Activated naive CD4-positive, alpha-beta T cell treated with anti-CD3 and anti-CD28 coated beads, Interleukin-2, amount 10 ng/mL, durations not matched to agents 7 days and 5 days (primary cell): ENCODE measurements at regions not wholly inside any gene's neighbourhood (a gene's known extent, or its start where the extent isn't known, plus 50 kb on each side); places are given as distances from the start of the nearest gene placed in this dataset.

Experiments
- CTCF ChIA-PET: fragments of 350-600 bp; sonication (Branson Sonifier 250); formaldehyde crosslinking; loops from one replicate; lab custom pipeline; 2021; ENCODE audit warnings: antibody characterized with exemption; lab: Charles Lee
- DNase-seq: peaks from one replicate; pipeline ENCODE4 v3.0.0-alpha.2; 2020
- H3K27ac Mint-ChIP-seq: one replicate; pipeline ENCODE4 v1.8.0; 2021; ENCODE audit warnings: mild to moderate bottlenecking, moderate library complexity, mixed read lengths
- H3K27me3 Mint-ChIP-seq: one replicate; pipeline ENCODE4 v1.8.0; 2021; ENCODE audit warnings: mild to moderate bottlenecking, mixed read lengths
- H3K36me3 Mint-ChIP-seq: one replicate; pipeline ENCODE4 v1.8.0; 2021; ENCODE audit warnings: mixed read lengths
- H3K4me1 Mint-ChIP-seq: one replicate; pipeline ENCODE4 v1.8.0; 2021; ENCODE audit warnings: mixed read lengths
- H3K4me3 Mint-ChIP-seq: one replicate; pipeline ENCODE4 v1.8.0; 2021; ENCODE audit warnings: mild to moderate bottlenecking, moderate library complexity, mixed read lengths
- H3K9me3 Mint-ChIP-seq: one replicate; pipeline ENCODE4 v1.8.0; 2021; ENCODE audit warnings: mixed read lengths

GRCh38 chr5:164412531-164412930 lies 907.1 kb downstream of the MAT2B start:
- DNase-seq, result no peak
- H3K36me3 Mint-ChIP-seq, result no peaks in the 10 kb centered on the region
- no peaks in the 10 kb centered on the region for H3K27me3 Mint-ChIP-seq
- no peak overlapping the region for H3K4me3 Mint-ChIP-seq
- CTCF ChIA-PET, result no interaction called here
- H3K9me3 Mint-ChIP-seq, result peaks cover 9% of the 10 kb centered on the region
- H3K27ac Mint-ChIP-seq, result no peak overlapping the region
- H3K4me1 Mint-ChIP-seq, result no peaks in the 10 kb centered on the region

- Mint-ChIP-seq H3K4me1 (no peaks in the 10 kb centered on the region), H3K27ac (no peak overlapping the region), H3K9me3 (peaks cover 29% of the 10 kb centered on the region), H3K36me3 (no peaks in the 10 kb centered on the region), H3K4me3 (no peak overlapping the region), H3K27me3 (no peaks in the 10 kb centered on the region)
- CTCF ChIA-PET, result no interaction called here
- no peak for DNase-seq
Observed at GRCh38 chr5:164420161-164420560, 914.7 kb downstream of the MAT2B start.

- Mint-ChIP-seq H3K9me3 (peaks cover 26% of the 10 kb centered on the region), H3K4me3 (no peak overlapping the region), H3K4me1 (no peaks in the 10 kb centered on the region), H3K36me3 (no peaks in the 10 kb centered on the region), H3K27ac (no peak overlapping the region), H3K27me3 (no peaks in the 10 kb centered on the region)
- DNase-seq, result no peak
- CTCF ChIA-PET, result no interaction called here
Observed at GRCh38 chr5:164422400-164422799, 917.0 kb downstream of the MAT2B start.

DNA sequence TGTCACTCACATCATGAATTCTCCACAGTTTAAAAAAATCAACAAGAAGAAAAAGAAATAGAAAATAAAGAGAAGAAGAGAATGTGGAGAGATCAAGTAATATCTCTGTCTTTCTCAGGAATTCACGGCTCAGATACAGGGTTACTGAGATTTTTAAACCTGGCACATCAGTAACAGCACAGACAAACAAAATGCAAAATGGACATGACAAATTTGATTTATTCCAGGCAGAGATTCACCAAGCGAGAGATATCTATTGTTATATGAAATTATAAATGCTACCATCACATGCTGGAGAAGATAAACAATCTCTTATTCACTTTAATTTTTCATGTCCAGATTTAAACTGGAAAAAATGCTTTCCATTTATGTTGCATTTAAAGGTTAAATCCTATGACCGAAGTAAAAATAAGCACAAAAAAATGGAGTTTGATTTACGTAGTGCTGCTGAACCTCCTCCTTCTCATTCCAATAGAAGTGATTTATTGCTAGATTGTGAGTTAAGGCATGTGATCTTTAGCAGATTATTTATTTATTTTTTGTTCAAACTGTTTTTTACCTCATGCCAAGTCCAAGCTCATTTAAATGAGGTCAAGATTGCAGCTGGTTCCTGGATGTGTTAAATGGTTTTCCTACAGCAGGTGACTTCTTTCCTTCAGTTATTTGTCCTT lies 926.4 kb downstream of the MAT2B start:
- Mint-ChIP-seq H3K9me3 (peaks cover 2% of the 10 kb centered on the region), H3K36me3 (no peaks in the 10 kb centered on the region), H3K27ac (no peak overlapping the region), H3K4me1 (no peaks in the 10 kb centered on the region), H3K4me3 (no peak overlapping the region), H3K27me3 (no peaks in the 10 kb centered on the region)
- no peak for DNase-seq
- CTCF ChIA-PET, result no interaction called here

DNA sequence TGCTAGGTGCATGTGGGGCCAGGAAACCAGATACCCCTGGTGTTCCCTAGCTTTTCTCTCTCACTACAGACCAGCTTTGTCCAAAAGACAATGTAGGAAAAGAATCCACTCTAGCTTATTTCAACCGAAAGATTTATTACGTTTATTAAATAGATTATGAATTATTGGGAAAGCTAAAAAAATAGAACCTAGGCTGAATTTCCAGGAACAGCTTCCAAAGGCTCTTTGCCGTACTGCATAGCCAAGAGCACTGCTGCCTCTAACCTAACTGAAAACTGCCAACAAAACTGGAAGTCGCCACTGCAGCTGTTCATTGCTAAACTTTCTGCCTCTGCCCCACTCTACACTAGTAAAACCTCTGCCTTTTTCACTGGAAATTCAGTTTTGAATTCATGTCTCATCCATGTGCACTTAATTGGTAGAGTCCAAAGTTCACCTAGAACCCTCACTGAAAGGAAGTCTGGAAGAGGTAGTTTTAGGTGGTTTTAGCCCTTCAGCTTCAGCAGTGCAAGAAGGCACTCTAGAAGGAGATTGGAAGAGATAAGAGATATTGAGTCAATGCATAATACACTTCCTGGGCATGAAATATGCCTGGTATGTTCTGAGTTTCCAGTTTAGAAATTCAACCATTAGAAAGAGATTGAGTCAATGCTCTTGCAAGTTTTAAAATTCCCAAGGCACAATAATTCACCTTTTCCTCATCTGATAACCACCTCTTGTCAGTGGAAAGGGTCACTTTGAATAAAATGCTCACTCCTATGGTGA lies 927.9 kb downstream of the MAT2B start:
- H3K27ac Mint-ChIP-seq, result no peak overlapping the region
- no peaks in the 10 kb centered on the region for H3K4me1 Mint-ChIP-seq
- H3K36me3 Mint-ChIP-seq, result no peaks in the 10 kb centered on the region
- H3K9me3 Mint-ChIP-seq, result peaks cover 3% of the 10 kb centered on the region
- no peak for DNase-seq
- H3K4me3 Mint-ChIP-seq, result no peak overlapping the region
- H3K27me3 Mint-ChIP-seq, result no peaks in the 10 kb centered on the region
- CTCF ChIA-PET, result no interaction called here

- Mint-ChIP-seq H3K4me3 (no peak overlapping the region), H3K36me3 (no peaks in the 10 kb centered on the region), H3K27ac (no peak overlapping the region), H3K4me1 (no peaks in the 10 kb centered on the region), H3K9me3 (peaks cover 6% of the 10 kb centered on the region), H3K27me3 (no peaks in the 10 kb centered on the region)
- DNase-seq, result no peak
- CTCF ChIA-PET, result interaction anchor here (0.6 kb wide), 1 partner anchor 827 kb away, joined by 3 read pairs; no protein-coding TSS in a partner anchor
Observed at GRCh38 chr5:164435576-164435975, 930.2 kb downstream of the MAT2B start.

GRCh38 chr5:164439799-164440198 lies 934.4 kb downstream of the MAT2B start:
- H3K36me3 Mint-ChIP-seq, result no peaks in the 10 kb centered on the region
- H3K4me1 Mint-ChIP-seq, result no peaks in the 10 kb centered on the region
- no peaks in the 10 kb centered on the region for H3K27me3 Mint-ChIP-seq
- peaks cover 8% of the 10 kb centered on the region for H3K9me3 Mint-ChIP-seq
- CTCF ChIA-PET, result no interaction called here
- no peak overlapping the region for H3K4me3 Mint-ChIP-seq
- no peak overlapping the region for H3K27ac Mint-ChIP-seq
- no peak for DNase-seq

DNA sequence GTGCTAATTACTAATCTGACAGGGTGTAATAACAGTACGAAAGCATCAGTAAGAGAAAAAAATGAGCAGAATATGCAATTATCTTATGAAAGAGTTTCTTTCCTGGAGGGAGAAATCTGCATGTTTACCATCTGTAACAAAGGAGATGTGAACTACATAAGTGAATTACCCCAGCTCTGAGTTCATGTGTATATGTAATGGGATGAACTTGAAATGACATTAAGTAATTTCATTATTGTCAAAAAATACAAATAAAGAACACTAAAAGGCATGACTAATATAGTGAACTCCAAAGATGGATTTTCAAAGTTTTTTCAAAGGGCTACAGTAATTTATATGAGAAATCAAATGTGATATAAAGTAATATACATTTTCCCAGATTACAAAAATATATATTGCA lies 944.0 kb downstream of the MAT2B start:
- no peaks in the 10 kb centered on the region for H3K4me1 Mint-ChIP-seq
- no peak for DNase-seq
- H3K4me3 Mint-ChIP-seq, result no peak overlapping the region
- H3K36me3 Mint-ChIP-seq, result no peaks in the 10 kb centered on the region
- no peaks in the 10 kb centered on the region for H3K27me3 Mint-ChIP-seq
- H3K9me3 Mint-ChIP-seq, result peaks cover 12% of the 10 kb centered on the region
- no peak overlapping the region for H3K27ac Mint-ChIP-seq
- CTCF ChIA-PET, result no interaction called here

GRCh38 chr5:164466033-164466432 lies 960.6 kb downstream of the MAT2B start:
- CTCF ChIA-PET, result no interaction called here
- DNase-seq, result no peak
- Mint-ChIP-seq H3K9me3 (no peaks in the 10 kb centered on the region), H3K36me3 (no peaks in the 10 kb centered on the region), H3K4me3 (no peak overlapping the region), H3K27me3 (no peaks in the 10 kb centered on the region), H3K27ac (no peak overlapping the region), H3K4me1 (no peaks in the 10 kb centered on the region)

GRCh38 chr5:164470312-164470711 lies 964.9 kb downstream of the MAT2B start:
- DNase-seq, result no peak
- H3K9me3 Mint-ChIP-seq, result no peaks in the 10 kb centered on the region
- H3K4me3 Mint-ChIP-seq, result no peak overlapping the region
- H3K27ac Mint-ChIP-seq, result no peak overlapping the region
- H3K4me1 Mint-ChIP-seq, result no peaks in the 10 kb centered on the region
- CTCF ChIA-PET, result no interaction called here
- no peaks in the 10 kb centered on the region for H3K36me3 Mint-ChIP-seq
- no peaks in the 10 kb centered on the region for H3K27me3 Mint-ChIP-seq

DNA sequence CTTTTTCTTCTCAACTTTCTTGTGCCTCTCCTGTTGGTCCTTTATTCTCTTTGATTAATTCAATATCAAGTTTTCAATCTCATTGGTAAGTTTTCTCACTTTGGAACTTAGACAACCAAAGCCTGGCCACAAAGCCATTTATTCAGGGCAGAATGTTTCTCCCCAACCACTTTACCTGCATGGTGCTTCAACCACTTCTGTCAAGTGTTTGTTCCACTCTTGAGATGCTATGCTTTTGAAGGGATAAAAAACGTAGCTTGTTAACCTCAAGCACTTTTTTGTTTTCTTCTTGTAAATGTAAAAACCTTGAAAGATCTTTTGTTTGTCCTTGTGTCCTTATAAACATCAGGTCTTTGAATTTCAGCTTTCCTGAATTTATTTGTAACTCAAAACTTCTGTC lies 966.7 kb downstream of the MAT2B start:
- Mint-ChIP-seq H3K27me3 (no peaks in the 10 kb centered on the region), H3K4me3 (no peak overlapping the region), H3K9me3 (no peaks in the 10 kb centered on the region), H3K27ac (no peak overlapping the region), H3K36me3 (no peaks in the 10 kb centered on the region), H3K4me1 (no peaks in the 10 kb centered on the region)
- no peak for DNase-seq
- CTCF ChIA-PET, result no interaction called here

- Mint-ChIP-seq H3K9me3 (no peaks in the 10 kb centered on the region), H3K4me1 (no peaks in the 10 kb centered on the region), H3K4me3 (no peak overlapping the region), H3K27ac (no peak overlapping the region), H3K27me3 (no peaks in the 10 kb centered on the region), H3K36me3 (no peaks in the 10 kb centered on the region)
- CTCF ChIA-PET, result interaction anchor here (1.0 kb wide), 1 partner anchor 910 kb away, joined by 3 read pairs; no protein-coding TSS in a partner anchor
- no peak for DNase-seq
Observed at GRCh38 chr5:164475339-164475977, 970.0 kb downstream of the MAT2B start.

DNA sequence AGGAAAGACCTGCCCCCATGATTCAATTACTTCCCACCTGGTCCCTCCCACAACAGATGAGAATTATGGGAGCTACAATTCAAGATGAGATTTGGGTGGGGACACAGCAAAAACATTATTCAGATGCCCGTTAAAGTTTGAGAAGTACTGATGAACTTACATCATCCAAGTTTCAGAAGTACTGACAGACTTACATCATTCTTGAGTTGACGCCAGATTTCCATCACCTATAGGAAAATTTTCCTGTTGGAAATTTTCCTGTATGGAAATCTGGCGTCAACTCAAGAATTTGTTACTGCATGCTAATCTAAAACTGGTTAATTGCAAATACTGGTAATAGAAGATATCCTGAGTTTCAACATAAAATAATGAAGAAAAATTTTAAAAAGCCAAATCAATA lies 975.9 kb downstream of the MAT2B start:
- H3K36me3 Mint-ChIP-seq, result no peaks in the 10 kb centered on the region
- no peak overlapping the region for H3K27ac Mint-ChIP-seq
- no peaks in the 10 kb centered on the region for H3K27me3 Mint-ChIP-seq
- H3K9me3 Mint-ChIP-seq, result peaks cover 3% of the 10 kb centered on the region
- no peak overlapping the region for H3K4me3 Mint-ChIP-seq
- no peaks in the 10 kb centered on the region for H3K4me1 Mint-ChIP-seq
- CTCF ChIA-PET, result no interaction called here
- no peak for DNase-seq

GRCh38 chr5:164482351-164482750 lies 976.9 kb downstream of the MAT2B start:
- DNase-seq, result no peak
- Mint-ChIP-seq H3K27me3 (no peaks in the 10 kb centered on the region), H3K4me3 (no peak overlapping the region), H3K9me3 (peaks cover 3% of the 10 kb centered on the region), H3K36me3 (no peaks in the 10 kb centered on the region), H3K27ac (no peak overlapping the region), H3K4me1 (no peaks in the 10 kb centered on the region)
- CTCF ChIA-PET, result no interaction called here

DNA sequence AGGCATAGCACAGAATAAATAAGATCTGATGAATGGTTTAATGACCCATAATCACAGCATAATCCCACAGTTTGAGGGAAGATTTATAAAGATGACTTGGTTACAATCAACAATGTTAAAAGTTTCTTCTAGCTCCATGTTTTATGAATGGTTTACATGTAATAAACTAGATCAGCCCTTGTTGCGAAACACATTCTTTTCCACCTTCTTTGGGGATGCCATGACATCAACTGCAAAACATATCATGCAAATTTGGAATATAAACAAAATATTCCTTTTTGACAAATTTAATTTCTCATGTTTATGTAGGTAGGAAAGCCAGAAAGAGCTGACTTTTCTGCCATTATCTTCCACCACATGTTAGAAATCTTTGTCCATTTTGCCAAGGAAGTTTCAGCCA lies 979.5 kb downstream of the MAT2B start:
- no peak overlapping the region for H3K4me3 Mint-ChIP-seq
- no peaks in the 10 kb centered on the region for H3K27me3 Mint-ChIP-seq
- H3K36me3 Mint-ChIP-seq, result no peaks in the 10 kb centered on the region
- no peaks in the 10 kb centered on the region for H3K4me1 Mint-ChIP-seq
- peaks cover 7% of the 10 kb centered on the region for H3K9me3 Mint-ChIP-seq
- H3K27ac Mint-ChIP-seq, result no peak overlapping the region
- no peak for DNase-seq
- CTCF ChIA-PET, result no interaction called here
